Thymus (tissue), 11 donors: ENCODE measurements at regions not wholly inside any gene's neighbourhood (a gene's known extent, or its start where the extent isn't known, plus 50 kb on each side); places are given as distances from the start of the nearest gene placed in this dataset.

Experiments
- DNase-seq, 9 donors: peaks; one replicate each; pipeline ENCODE4 v3.0.0-alpha.2; 2013; ENCODE audit warnings: low spot score in 9 of 9, low read depth in 6 of 9, missing footprints in 1 of 9
- H3K27ac ChIP-seq, 2 donors: one replicate each; pipeline ENCODE4 v1.5.1; 2013; ENCODE audit warnings: control low read depth in 1 of 2, low read depth in 1 of 2, low read length in 1 of 2, mild to moderate bottlenecking in 1 of 2, moderate library complexity in 1 of 2
- H3K27me3 ChIP-seq, 2 donors: one replicate each; pipeline ENCODE4 v1.5.1; 2013; ENCODE audit warnings: low read length in 1 of 2; ENCODE audit not compliant: control insufficient read depth in 2 of 2, insufficient read depth in 1 of 2
- H3K36me3 ChIP-seq, 2 donors: one replicate each; pipeline ENCODE4 v1.5.1; 2013; ENCODE audit warnings: low read length in 1 of 2, mild to moderate bottlenecking in 1 of 2, moderate library complexity in 1 of 2; ENCODE audit not compliant: control insufficient read depth in 2 of 2, insufficient read depth in 2 of 2
- H3K4me1 ChIP-seq, 2 donors: one replicate each; pipeline ENCODE4 v1.5.1; 2013; ENCODE audit warnings: low read length in 2 of 2; ENCODE audit not compliant: control insufficient read depth in 2 of 2, insufficient read depth in 2 of 2
- H3K4me3 ChIP-seq, 2 donors: one replicate each; pipeline ENCODE4 v1.5.1; 2013; ENCODE audit warnings: low read length in 2 of 2, control low read depth in 1 of 2, mild to moderate bottlenecking in 1 of 2
- H3K9me3 ChIP-seq, 2 donors: one replicate each; pipeline ENCODE4 v1.5.1; 2013; ENCODE audit warnings: low read length in 1 of 2, mild to moderate bottlenecking in 1 of 2; ENCODE audit not compliant: control insufficient read depth in 2 of 2, insufficient read depth in 1 of 2
- WGBS: extraction: QIAGEN DNeasy Blood & Tissue Kit; methylation state at CpG from one replicate; pipeline ENCODE4 v1.1.7; 2013; 5-methylcytosine and 5-hydroxymethylcytosine counted together
- donor health status: healthy.

GRCh38 chr13:72530471-72530870, 197.0 kb downstream of the MZT1 start:
- H3K4me3 ChIP-seq, result no peak overlapping the region
- no peaks in the 10 kb centered on the region for H3K27me3 ChIP-seq
- H3K4me1 ChIP-seq, result no peaks in the 10 kb centered on the region
- no peak overlapping the region for H3K27ac ChIP-seq
- H3K36me3 ChIP-seq, result no peaks in the 10 kb centered on the region
- no peak for DNase-seq
- no peaks in the 10 kb centered on the region for H3K9me3 ChIP-seq
- 94% methylated on average over 5 of the region's 5 CpGs for whole genome bisulfite sequencing

GRCh38 chr13:72527333-72527732, 200.1 kb downstream of the MZT1 start:
- DNase-seq, result no peak
- H3K4me3 ChIP-seq, result no peak overlapping the region
- no peaks in the 10 kb centered on the region for H3K4me1 ChIP-seq
- H3K27ac ChIP-seq, result no peak overlapping the region
- H3K27me3 ChIP-seq, result no peaks in the 10 kb centered on the region
- no peaks in the 10 kb centered on the region for H3K9me3 ChIP-seq
- H3K36me3 ChIP-seq, result no peaks in the 10 kb centered on the region
- 94% methylated on average over 2 of the region's 2 CpGs for WGBS

- H3K9me3 ChIP-seq, result no peaks in the 10 kb centered on the region
- DNase-seq, result no peak
- H3K36me3 ChIP-seq, result no peaks in the 10 kb centered on the region
- WGBS, result 96% methylated on average over 2 of the region's 2 CpGs
- H3K4me3 ChIP-seq, result no peak overlapping the region
- H3K27me3 ChIP-seq, result no peaks in the 10 kb centered on the region
- H3K4me1 ChIP-seq, result no peaks in the 10 kb centered on the region
- H3K27ac ChIP-seq, result no peak overlapping the region
These were observed 203.8 kb downstream of the MZT1 start for GRCh38 chr13:72523593-72523992.

GRCh38 chr13:72523049-72523448, 204.4 kb downstream of the MZT1 start:
- no peak overlapping the region for H3K4me3 ChIP-seq
- DNase-seq, result no peak
- no peak overlapping the region for H3K27ac ChIP-seq
- no peaks in the 10 kb centered on the region for H3K9me3 ChIP-seq
- H3K27me3 ChIP-seq, result no peaks in the 10 kb centered on the region
- H3K4me1 ChIP-seq, result no peaks in the 10 kb centered on the region
- H3K36me3 ChIP-seq, result no peaks in the 10 kb centered on the region
- WGBS, result 91% methylated on average over 4 of the region's 4 CpGs

GRCh38 chr13:72521940-72522661, 205.3 kb downstream of the MZT1 start:
- 97% methylated on average over 10 of the region's 10 CpGs for WGBS
- no peak for DNase-seq

GRCh38 chr13:72514146-72514545, 213.3 kb downstream of the MZT1 start:
- Histone ChIP-seq H3K9me3 (no peaks in the 10 kb centered on the region), H3K4me1 (no peaks in the 10 kb centered on the region), H3K36me3 (no peaks in the 10 kb centered on the region), H3K27me3 (no peaks in the 10 kb centered on the region), H3K4me3 (no peak overlapping the region), H3K27ac (no peak overlapping the region)
- no peak for DNase-seq
- WGBS, result 1% methylated on average over 1 of the region's 1 CpG

More at GRCh38 chr13:72521940-72522661, 205.3 kb downstream of the MZT1 start:
- H3K27me3 ChIP-seq, result no peaks in the 10 kb centered on the region
- no peaks in the 10 kb centered on the region for H3K36me3 ChIP-seq
- no peaks in the 10 kb centered on the region for H3K4me1 ChIP-seq
- H3K27ac ChIP-seq, result no peak overlapping the region
- H3K4me3 ChIP-seq, result no peak overlapping the region
- no peaks in the 10 kb centered on the region for H3K9me3 ChIP-seq

- DNase-seq, result no peak
- Histone ChIP-seq H3K36me3 (no peaks in the 10 kb centered on the region), H3K4me1 (no peaks in the 10 kb centered on the region), H3K27ac (no peak overlapping the region), H3K9me3 (no peaks in the 10 kb centered on the region), H3K4me3 (no peak overlapping the region), H3K27me3 (no peaks in the 10 kb centered on the region)
- 96% methylated on average over 7 of the region's 7 CpGs for WGBS
These were observed 219.0 kb downstream of the MZT1 start for GRCh38 chr13:72508392-72508791.

- Histone ChIP-seq H3K4me1 (no peaks in the 10 kb centered on the region), H3K27me3 (no peaks in the 10 kb centered on the region), H3K36me3 (no peaks in the 10 kb centered on the region), H3K9me3 (no peaks in the 10 kb centered on the region), H3K27ac (no peak overlapping the region), H3K4me3 (no peak overlapping the region)
- 90% methylated on average over 9 of the region's 9 CpGs for WGBS
- DNase-seq, result no peak
These were observed 219.8 kb downstream of the MZT1 start for GRCh38 chr13:72507416-72508199.

GRCh38 chr13:72506706-72507105, 220.7 kb downstream of the MZT1 start:
- no peak overlapping the region for H3K27ac ChIP-seq
- no peaks in the 10 kb centered on the region for H3K36me3 ChIP-seq
- no peak for DNase-seq
- no peaks in the 10 kb centered on the region for H3K4me1 ChIP-seq
- no peaks in the 10 kb centered on the region for H3K9me3 ChIP-seq
- no peak overlapping the region for H3K4me3 ChIP-seq
- H3K27me3 ChIP-seq, result no peaks in the 10 kb centered on the region
